ENCODE measurements at regions not wholly inside any gene's neighbourhood (a gene's known extent, or its start where the extent isn't known, plus 50 kb on each side); places are given as distances from the start of the nearest gene placed in this dataset.

DNA sequence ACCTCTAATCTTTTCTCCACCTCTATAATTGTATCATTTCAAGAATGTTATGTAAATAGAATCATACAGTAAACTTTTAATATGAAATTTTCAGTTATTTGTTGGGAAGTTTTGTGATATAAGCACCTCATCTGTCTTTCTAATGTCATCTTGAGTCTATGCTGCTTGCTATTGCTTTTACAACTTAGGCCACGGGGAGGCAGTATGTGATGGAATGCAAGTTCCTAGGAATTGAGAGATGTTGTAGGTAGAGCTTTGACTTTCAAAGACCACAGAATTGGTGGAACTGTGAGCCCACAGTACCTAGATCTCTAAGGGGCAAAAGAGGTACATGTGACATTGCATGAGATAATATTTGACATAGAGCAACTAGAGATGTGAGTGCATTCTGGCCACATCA lies 328.3 kb downstream of the MFSD1 start:
- H3K27ac ChIP-seq: no peak overlapping the region
- no peaks in the 10 kb centered on the region for H3K4me1 ChIP-seq
- DNase-seq: no peak
- TF ChIP-seq POLR2A (IDR thresholded peaks at IDR 0.05): no peak
- TF ChIP-seq, protein P1, sequence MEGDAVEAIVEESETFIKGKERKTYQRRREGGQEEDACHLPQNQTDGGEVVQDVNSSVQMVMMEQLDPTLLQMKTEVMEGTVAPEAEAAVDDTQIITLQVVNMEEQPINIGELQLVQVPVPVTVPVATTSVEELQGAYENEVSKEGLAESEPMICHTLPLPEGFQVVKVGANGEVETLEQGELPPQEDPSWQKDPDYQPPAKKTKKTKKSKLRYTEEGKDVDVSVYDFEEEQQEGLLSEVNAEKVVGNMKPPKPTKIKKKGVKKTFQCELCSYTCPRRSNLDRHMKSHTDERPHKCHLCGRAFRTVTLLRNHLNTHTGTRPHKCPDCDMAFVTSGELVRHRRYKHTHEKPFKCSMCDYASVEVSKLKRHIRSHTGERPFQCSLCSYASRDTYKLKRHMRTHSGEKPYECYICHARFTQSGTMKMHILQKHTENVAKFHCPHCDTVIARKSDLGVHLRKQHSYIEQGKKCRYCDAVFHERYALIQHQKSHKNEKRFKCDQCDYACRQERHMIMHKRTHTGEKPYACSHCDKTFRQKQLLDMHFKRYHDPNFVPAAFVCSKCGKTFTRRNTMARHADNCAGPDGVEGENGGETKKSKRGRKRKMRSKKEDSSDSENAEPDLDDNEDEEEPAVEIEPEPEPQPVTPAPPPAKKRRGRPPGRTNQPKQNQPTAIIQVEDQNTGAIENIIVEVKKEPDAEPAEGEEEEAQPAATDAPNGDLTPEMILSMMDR (IDR thresholded peaks at IDR 0.05): no peak
- no peak for TF ChIP-seq EP300 (IDR thresholded peaks at IDR 0.05)
- no peak for TF ChIP-seq POLR2AphosphoS5 (IDR thresholded peaks at IDR 0.05)
- no peaks in the 10 kb centered on the region for H3K27me3 ChIP-seq
- H3K4me3 ChIP-seq: no peak overlapping the region
- H3K36me3 ChIP-seq: no peaks in the 10 kb centered on the region
- 9 to 16% methylated on average over 1 of the region's 1 CpG for WGBS, 2 donors
- intact Hi-C loops (cut with DNase I): no loop called here
- H3K9me3 ChIP-seq: no peaks in the 10 kb centered on the region

GRCh38 chr3:159131376-159131775 lies 329.5 kb downstream of the MFSD1 start:
- intact Hi-C loops (cut with DNase I): no loop called here
- Histone ChIP-seq H3K27ac (no peak overlapping the region), H3K9me3 (no peaks in the 10 kb centered on the region), H3K36me3 (no peaks in the 10 kb centered on the region), H3K4me1 (no peaks in the 10 kb centered on the region), H3K27me3 (no peaks in the 10 kb centered on the region), H3K4me3 (no peak overlapping the region)
- DNase-seq: no peak
- TF ChIP-seq POLR2AphosphoS5 (IDR thresholded peaks at IDR 0.05): no peak

GRCh38 chr3:159137949-159138348 lies 336.1 kb downstream of the MFSD1 start:
- Histone ChIP-seq H3K4me1 (no peaks in the 10 kb centered on the region), H3K36me3 (no peaks in the 10 kb centered on the region), H3K4me3 (no peak overlapping the region), H3K9me3 (no peaks in the 10 kb centered on the region), H3K27ac (no peak overlapping the region), H3K27me3 (no peaks in the 10 kb centered on the region)
- intact Hi-C loops (cut with DNase I): no loop called here
- no peak for DNase-seq
- 57 to 74% methylated on average over 3 of the region's 3 CpGs for WGBS, 2 donors
- TF ChIP-seq EP300 (IDR thresholded peaks at IDR 0.05) (no peak), POLR2AphosphoS5 (IDR thresholded peaks at IDR 0.05) (no peak), POLR2A (IDR thresholded peaks at IDR 0.05) (no peak)
- TF ChIP-seq, protein P1 (IDR thresholded peaks at IDR 0.05): no peak

DNA sequence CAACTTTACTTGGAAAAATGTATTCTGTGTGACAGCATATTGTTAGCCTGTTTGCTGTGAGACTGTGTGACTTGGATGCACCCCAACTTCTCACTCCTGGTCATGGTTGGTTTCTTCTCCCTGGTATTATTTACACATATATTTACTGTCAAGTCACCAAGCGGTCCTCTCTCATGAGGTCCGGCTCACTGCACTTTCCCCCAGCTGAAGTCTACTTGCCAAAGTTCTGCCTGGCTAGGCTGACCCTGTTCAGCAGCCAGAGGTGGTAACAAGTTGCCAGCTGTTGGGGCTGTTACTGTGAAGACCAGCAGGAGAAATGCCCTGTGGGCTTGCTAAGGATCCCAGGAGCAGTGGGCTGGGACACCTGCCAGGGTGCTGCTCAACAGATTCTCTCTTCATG lies 337.5 kb downstream of the MFSD1 start:
- TF ChIP-seq POLR2AphosphoS5 (IDR thresholded peaks at IDR 0.05) (no peak), EP300 (IDR thresholded peaks at IDR 0.05) (no peak), POLR2A (IDR thresholded peaks at IDR 0.05) (no peak)
- TF ChIP-seq, protein P1 (IDR thresholded peaks at IDR 0.05): no peak
- H3K36me3 ChIP-seq: no peaks in the 10 kb centered on the region
- H3K27ac ChIP-seq: no peak overlapping the region
- no peaks in the 10 kb centered on the region for H3K4me1 ChIP-seq
- H3K9me3 ChIP-seq: no peaks in the 10 kb centered on the region
- no peaks in the 10 kb centered on the region for H3K27me3 ChIP-seq
- intact Hi-C loops (cut with DNase I): no loop called here
- DNase-seq: no peak
- WGBS, 2 donors: 92 to 93% methylated on average over 2 of the region's 2 CpGs
- H3K4me3 ChIP-seq: no peak overlapping the region

DNA sequence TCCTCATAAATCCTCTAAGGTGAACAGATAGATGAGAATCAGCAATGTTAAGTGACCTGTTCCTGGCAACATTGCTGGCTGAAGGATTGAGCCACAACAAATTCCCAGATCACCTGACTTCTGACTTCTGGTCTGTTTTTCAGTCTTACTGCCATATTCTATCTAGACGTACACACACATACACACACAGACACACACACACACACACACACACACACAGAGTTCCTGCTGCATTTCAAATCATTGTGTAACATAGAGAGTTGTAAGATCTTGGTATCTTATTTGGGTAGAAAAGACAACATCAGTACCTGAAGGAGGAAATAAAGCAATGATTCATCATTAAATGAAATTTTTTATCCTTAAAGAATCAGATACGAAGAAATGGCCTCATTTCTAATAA lies 342.6 kb downstream of the MFSD1 start:
- WGBS, 2 donors: 77 to 78% methylated on average over 2 of the region's 2 CpGs
- no peak for TF ChIP-seq POLR2A (IDR thresholded peaks at IDR 0.05)
- no peak for TF ChIP-seq POLR2AphosphoS5 (IDR thresholded peaks at IDR 0.05)
- no peak for TF ChIP-seq EP300 (IDR thresholded peaks at IDR 0.05)
- TF ChIP-seq, protein P1 (IDR thresholded peaks at IDR 0.05): no peak

More for the DNA sequence above, 342.6 kb downstream of the MFSD1 start:
- no peak overlapping the region for H3K27ac ChIP-seq
- intact Hi-C loops (cut with DNase I): no loop called here
- H3K9me3 ChIP-seq: no peaks in the 10 kb centered on the region
- H3K4me1 ChIP-seq: no peaks in the 10 kb centered on the region
- DNase-seq: no peak
- no peaks in the 10 kb centered on the region for H3K27me3 ChIP-seq
- H3K4me3 ChIP-seq: no peak overlapping the region
- H3K36me3 ChIP-seq: no peaks in the 10 kb centered on the region
